Ishikawa (cell line): ENCODE measurements at regions not wholly inside any gene's neighbourhood (a gene's known extent, or its start where the extent isn't known, plus 50 kb on each side); places are given as distances from the start of the nearest gene placed in this dataset.

Source experiments
- MAX ChIP-seq: IDR thresholded peaks from 2 replicates; pipeline ENCODE4 v1.6.1; 2012
- REST ChIP-seq: IDR thresholded peaks from 2 replicates; pipeline ENCODE4 v1.6.1; 2012; ENCODE audit warnings: low read depth, mild to moderate bottlenecking

- TF ChIP-seq MAX = no peak
- no peak for TF ChIP-seq REST
Measured at GRCh38 chr21:31543191-31543590, 116.3 kb upstream of the SOD1 start.
